ENCODE measurements at regions not wholly inside any gene's neighbourhood (a gene's known extent, or its start where the extent isn't known, plus 50 kb on each side); places are given as distances from the start of the nearest gene placed in this dataset.

GRCh38 chr5:88374391-88374790, 105.7 kb upstream of the TMEM161B start:
- no peak for TF ChIP-seq CTCF (IDR thresholded peaks at IDR 0.05; ENCODE audit: insufficient read depth, low read depth, low read length, missing control alignments)
- no peak overlapping the region for H3K4me3 ChIP-seq (ENCODE audit: low read length)
- DNase-seq (ENCODE audit: low read depth) = no peak

GRCh38 chr5:88370824-88371223, 102.2 kb upstream of the TMEM161B start:
- DNase-seq (ENCODE audit: low read depth) = no peak
- TF ChIP-seq CTCF (IDR thresholded peaks at IDR 0.05; ENCODE audit: insufficient read depth, low read depth, low read length, missing control alignments) = no peak
- H3K4me3 ChIP-seq (ENCODE audit: low read length) = no peak overlapping the region

DNA sequence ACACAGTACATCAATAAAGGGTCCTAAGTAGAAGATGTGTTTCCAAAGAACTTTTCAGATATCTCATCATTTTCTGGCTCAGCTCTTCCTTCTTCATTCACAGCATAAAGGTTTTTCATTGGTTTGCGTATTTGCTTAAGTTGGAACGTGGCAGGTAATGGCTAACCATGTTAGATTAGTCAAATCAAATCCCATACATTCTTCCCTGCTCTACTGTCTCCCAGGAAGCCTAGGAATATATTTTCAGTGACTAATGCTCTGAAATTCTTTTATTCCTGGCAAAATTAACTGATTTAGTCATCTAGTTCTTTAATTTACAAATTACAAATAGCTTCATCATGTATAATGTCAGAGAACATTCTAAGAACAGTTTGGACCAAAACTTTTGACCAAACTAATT, 99.6 kb upstream of the TMEM161B start:
- no peak for TF ChIP-seq CTCF (IDR thresholded peaks at IDR 0.05; ENCODE audit: insufficient read depth, low read depth, low read length, missing control alignments)
- no peak for DNase-seq (ENCODE audit: low read depth)
- H3K4me3 ChIP-seq (ENCODE audit: low read length) = no peak overlapping the region

GRCh38 chr5:88364991-88365390, 96.3 kb upstream of the TMEM161B start:
- TF ChIP-seq CTCF (IDR thresholded peaks at IDR 0.05; ENCODE audit: insufficient read depth, low read depth, low read length, missing control alignments) = no peak
- no peak for DNase-seq (ENCODE audit: low read depth)
- no peak overlapping the region for H3K4me3 ChIP-seq (ENCODE audit: low read length)

DNA sequence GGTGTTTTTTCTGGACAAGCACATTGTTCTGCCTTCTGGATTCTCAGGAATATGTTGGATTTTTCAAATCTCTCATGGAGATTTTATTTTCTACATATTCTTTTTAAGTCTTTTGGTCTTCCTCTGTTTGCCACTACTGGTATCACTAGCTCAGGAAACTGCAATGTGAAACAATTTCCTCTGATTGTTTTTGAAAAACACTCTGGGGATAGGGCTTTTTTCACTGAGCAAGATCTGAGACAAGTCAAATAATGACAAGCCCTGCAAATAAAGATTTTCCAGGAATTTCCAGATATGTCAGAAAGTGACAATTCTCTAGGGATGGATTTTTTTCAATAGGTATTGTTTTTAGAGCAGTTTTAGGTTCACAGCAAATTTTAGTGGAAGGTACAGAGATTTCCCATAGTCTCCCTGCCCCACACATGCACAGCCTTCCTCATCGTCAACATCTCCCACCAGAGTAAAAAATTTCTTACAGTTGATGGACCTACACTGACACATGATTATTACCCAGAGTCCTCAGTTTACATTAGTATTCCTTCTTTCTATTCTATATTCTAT, 86.9 kb upstream of the TMEM161B start:
- TF ChIP-seq CTCF (IDR thresholded peaks at IDR 0.05; ENCODE audit: insufficient read depth, low read depth, low read length, missing control alignments) = no peak

DNA sequence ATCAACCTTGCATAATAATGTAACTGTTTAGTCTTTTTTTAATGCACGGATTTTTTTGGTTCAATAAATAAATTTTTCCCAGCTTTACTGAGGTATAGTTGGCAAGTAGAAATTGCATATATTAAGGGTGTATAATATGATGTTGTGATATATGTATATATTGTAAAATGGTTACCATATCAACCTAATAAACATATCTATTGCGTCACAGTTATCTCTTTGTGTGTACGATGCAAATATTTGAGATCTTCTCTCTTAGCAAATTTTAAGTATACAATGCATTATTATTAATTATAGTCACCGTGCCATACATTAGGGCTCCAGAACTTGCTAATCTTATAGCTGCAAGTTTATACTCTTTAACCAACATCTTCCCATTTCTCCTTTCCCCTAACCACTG, 57.2 kb upstream of the TMEM161B start:
- DNase-seq (ENCODE audit: low read depth) = no peak

More for the DNA sequence above, 86.9 kb upstream of the TMEM161B start:
- H3K4me3 ChIP-seq (ENCODE audit: low read length) = no peak overlapping the region
- no peak for DNase-seq (ENCODE audit: low read depth)

More for the DNA sequence above, 57.2 kb upstream of the TMEM161B start:
- TF ChIP-seq CTCF (IDR thresholded peaks at IDR 0.05; ENCODE audit: insufficient read depth, low read depth, low read length, missing control alignments) = no peak
- H3K4me3 ChIP-seq (ENCODE audit: low read length) = no peak overlapping the region
